ENCODE measurements at regions not wholly inside any gene's neighbourhood (a gene's known extent, or its start where the extent isn't known, plus 50 kb on each side); places are given as distances from the start of the nearest gene placed in this dataset.

DNA sequence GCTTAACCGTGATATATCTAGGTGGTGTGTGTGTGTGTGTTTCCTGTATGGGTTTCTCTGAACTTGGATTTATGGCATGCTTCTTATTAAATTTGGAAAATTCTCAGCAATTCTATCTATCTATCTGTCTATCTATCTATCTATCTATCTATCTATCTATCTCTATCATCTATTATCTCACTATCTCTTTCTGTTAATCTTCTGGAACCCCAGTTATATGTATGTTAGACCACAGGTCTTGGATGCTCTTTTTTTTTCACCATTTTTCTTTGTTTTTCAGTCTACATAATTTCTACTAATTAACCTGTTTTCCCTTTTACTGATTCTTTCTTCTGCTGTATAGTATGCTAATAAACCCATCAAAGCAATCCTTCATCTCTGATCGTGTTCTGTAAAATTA, 538.0 kb downstream of the PTPRU start:
- TF ChIP-seq TAF1 (IDR thresholded peaks at IDR 0.05; ENCODE audit: borderline replicate concordance, insufficient read depth, low read length) = no peak
- no peak for TF ChIP-seq FOXP2 (optimal IDR thresholded peaks at IDR 0.05; ENCODE audit: borderline replicate concordance, extremely low read depth, extremely low read length, insufficient read depth)
- no peak for TF ChIP-seq SIN3A (IDR thresholded peaks at IDR 0.05; ENCODE audit: borderline replicate concordance, insufficient read depth, low read length)
- TF ChIP-seq, protein P1, sequence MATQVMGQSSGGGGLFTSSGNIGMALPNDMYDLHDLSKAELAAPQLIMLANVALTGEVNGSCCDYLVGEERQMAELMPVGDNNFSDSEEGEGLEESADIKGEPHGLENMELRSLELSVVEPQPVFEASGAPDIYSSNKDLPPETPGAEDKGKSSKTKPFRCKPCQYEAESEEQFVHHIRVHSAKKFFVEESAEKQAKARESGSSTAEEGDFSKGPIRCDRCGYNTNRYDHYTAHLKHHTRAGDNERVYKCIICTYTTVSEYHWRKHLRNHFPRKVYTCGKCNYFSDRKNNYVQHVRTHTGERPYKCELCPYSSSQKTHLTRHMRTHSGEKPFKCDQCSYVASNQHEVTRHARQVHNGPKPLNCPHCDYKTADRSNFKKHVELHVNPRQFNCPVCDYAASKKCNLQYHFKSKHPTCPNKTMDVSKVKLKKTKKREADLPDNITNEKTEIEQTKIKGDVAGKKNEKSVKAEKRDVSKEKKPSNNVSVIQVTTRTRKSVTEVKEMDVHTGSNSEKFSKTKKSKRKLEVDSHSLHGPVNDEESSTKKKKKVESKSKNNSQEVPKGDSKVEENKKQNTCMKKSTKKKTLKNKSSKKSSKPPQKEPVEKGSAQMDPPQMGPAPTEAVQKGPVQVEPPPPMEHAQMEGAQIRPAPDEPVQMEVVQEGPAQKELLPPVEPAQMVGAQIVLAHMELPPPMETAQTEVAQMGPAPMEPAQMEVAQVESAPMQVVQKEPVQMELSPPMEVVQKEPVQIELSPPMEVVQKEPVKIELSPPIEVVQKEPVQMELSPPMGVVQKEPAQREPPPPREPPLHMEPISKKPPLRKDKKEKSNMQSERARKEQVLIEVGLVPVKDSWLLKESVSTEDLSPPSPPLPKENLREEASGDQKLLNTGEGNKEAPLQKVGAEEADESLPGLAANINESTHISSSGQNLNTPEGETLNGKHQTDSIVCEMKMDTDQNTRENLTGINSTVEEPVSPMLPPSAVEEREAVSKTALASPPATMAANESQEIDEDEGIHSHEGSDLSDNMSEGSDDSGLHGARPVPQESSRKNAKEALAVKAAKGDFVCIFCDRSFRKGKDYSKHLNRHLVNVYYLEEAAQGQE (IDR thresholded peaks at IDR 0.05; ENCODE audit: insufficient read depth in 1 of 2, low read depth in 2 of 2, low read length in 2 of 2) = no peak
- no peak for TF ChIP-seq POLR2AphosphoS5 (IDR thresholded peaks at IDR 0.05; ENCODE audit: low read depth, low read length)

DNA sequence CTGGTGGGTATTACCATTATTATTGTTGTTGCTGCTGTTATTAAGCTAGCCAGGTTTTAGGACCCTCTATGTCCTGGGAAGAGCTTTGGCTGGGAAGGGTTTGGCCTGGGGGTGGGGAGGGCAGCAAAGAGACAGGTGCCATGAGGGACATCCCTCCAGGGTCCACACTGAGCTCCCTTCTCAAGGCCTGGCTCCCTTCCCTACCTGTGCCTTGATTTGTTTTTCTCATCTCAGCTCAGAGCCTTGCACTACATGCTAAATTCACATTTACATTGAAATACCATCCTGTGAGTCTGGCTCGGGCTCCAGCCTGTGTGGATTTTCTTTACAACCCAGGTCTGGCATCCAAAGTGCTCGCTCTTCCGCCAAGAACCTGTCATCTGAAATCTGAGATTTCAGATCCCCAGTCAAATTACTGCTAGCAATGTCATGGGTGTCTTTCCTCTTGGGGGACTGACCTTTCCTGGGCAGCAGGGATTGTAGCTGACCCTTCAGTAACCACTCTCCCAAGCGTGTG, 536.3 kb downstream of the PTPRU start:
- TF ChIP-seq SIN3A (IDR thresholded peaks at IDR 0.05; ENCODE audit: borderline replicate concordance, insufficient read depth, low read length) (no peak), POLR2AphosphoS5 (IDR thresholded peaks at IDR 0.05; ENCODE audit: low read depth, low read length) (no peak), FOXP2 (optimal IDR thresholded peaks at IDR 0.05; ENCODE audit: borderline replicate concordance, extremely low read depth, extremely low read length, insufficient read depth) (no peak), TAF1 (IDR thresholded peaks at IDR 0.05; ENCODE audit: borderline replicate concordance, insufficient read depth, low read length) (no peak)
- TF ChIP-seq, protein P1 (IDR thresholded peaks at IDR 0.05; ENCODE audit: insufficient read depth in 1 of 2, low read depth in 2 of 2, low read length in 2 of 2) = no peak

DNA sequence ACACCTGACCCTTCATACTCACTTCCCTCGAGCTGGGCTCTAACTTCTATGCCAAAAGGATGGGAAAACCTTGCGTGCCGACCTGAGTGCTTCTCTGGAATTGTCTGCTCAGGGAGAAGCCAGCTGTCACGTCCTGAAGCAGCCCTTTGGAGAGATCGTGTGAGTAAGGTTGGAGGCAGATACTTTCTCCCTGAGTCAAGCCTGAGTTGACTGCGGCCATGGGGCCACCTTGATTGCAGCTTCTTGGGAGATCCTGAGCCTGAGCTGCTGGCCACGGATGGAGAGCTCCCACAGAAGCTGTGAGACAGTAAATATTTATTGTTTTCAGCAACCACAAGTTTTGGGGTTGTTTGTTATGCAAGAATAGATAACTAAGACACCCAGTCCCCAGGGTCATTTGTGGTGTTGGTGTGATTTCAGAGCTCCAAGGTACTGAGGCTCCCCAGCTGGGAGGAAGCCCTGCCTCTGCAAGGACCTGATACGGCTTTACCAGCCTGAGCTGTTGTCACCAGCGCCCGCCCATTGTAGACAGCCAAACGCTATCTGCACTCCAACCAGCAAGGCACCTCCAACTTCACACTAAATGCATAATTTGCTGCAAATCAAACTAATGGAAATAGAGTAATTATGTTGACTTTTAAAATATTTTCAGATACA, 531.6 kb downstream of the PTPRU start:
- TF ChIP-seq POLR2AphosphoS5 (IDR thresholded peaks at IDR 0.05; ENCODE audit: low read depth, low read length) (no peak), TAF1 (IDR thresholded peaks at IDR 0.05; ENCODE audit: borderline replicate concordance, insufficient read depth, low read length) (no peak), FOXP2 (optimal IDR thresholded peaks at IDR 0.05; ENCODE audit: borderline replicate concordance, extremely low read depth, extremely low read length, insufficient read depth) (no peak), SIN3A (IDR thresholded peaks at IDR 0.05; ENCODE audit: borderline replicate concordance, insufficient read depth, low read length) (no peak)
- TF ChIP-seq, protein P1 (IDR thresholded peaks at IDR 0.05; ENCODE audit: insufficient read depth in 1 of 2, low read depth in 2 of 2, low read length in 2 of 2) = no peak

DNA sequence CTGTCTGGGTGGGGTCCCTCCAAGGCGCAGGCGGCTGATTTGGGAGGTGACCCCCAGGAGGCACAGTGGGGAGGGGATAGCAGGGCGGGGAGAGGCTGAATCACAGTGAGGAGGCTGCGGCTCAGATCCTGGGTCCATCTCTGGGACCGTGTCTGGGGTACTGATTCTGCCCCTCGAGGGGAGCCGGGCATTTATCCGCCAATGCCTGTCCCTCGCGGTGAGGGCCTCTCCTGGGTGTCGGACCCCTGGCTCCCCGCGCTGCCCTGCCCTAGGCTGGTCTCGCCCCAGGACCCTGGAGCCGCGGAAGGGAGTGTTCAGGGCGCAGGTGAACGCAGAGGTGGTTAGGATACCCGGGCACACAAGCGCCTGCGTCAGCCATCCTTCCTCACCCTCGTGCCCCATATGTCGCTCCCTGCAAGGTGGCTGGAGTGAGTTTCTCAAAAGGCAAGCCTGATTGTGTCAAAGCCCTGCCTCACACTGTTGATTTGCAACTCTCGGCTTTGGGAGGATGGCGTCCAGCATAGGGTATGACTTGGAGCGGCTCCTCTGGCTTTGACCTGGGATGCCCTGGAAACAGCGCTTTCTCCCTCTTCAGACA, 530.9 kb downstream of the PTPRU start:
- TF ChIP-seq, protein P1 (IDR thresholded peaks at IDR 0.05; ENCODE audit: insufficient read depth in 1 of 2, low read depth in 2 of 2, low read length in 2 of 2) = no peak
- TF ChIP-seq TAF1 (IDR thresholded peaks at IDR 0.05; ENCODE audit: borderline replicate concordance, insufficient read depth, low read length) = no peak
- no peak for TF ChIP-seq FOXP2 (optimal IDR thresholded peaks at IDR 0.05; ENCODE audit: borderline replicate concordance, extremely low read depth, extremely low read length, insufficient read depth)
- no peak for TF ChIP-seq SIN3A (IDR thresholded peaks at IDR 0.05; ENCODE audit: borderline replicate concordance, insufficient read depth, low read length)
- no peak for TF ChIP-seq POLR2AphosphoS5 (IDR thresholded peaks at IDR 0.05; ENCODE audit: low read depth, low read length)

All from PFSK-1 (cell line).